ENCODE measurements at regions not wholly inside any gene's neighbourhood (a gene's known extent, or its start where the extent isn't known, plus 50 kb on each side); places are given as distances from the start of the nearest gene placed in this dataset.

DNA sequence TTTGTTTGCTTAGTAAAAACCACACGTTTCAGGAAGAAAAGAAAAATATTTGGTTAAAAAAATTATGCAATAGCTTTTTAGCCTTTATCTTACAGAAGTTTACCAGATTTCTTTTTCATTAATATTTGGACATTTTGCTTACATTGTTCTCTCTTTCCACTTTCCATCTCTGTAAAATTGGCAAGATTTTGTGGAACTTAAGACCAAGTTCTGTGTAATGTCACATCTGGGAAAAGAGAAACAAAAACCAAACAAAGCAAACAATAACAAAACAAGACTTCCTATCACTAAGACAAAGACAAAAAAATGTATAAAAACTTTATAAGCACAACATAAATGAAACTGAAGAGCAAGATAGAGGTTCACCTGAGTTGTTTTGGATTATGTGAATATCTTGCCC lies 1392.1 kb upstream of the CELF4 start:
- TF ChIP-seq, protein P1, sequence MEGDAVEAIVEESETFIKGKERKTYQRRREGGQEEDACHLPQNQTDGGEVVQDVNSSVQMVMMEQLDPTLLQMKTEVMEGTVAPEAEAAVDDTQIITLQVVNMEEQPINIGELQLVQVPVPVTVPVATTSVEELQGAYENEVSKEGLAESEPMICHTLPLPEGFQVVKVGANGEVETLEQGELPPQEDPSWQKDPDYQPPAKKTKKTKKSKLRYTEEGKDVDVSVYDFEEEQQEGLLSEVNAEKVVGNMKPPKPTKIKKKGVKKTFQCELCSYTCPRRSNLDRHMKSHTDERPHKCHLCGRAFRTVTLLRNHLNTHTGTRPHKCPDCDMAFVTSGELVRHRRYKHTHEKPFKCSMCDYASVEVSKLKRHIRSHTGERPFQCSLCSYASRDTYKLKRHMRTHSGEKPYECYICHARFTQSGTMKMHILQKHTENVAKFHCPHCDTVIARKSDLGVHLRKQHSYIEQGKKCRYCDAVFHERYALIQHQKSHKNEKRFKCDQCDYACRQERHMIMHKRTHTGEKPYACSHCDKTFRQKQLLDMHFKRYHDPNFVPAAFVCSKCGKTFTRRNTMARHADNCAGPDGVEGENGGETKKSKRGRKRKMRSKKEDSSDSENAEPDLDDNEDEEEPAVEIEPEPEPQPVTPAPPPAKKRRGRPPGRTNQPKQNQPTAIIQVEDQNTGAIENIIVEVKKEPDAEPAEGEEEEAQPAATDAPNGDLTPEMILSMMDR (IDR thresholded peaks at IDR 0.05): no peak
- TF ChIP-seq EZH2 (IDR thresholded peaks at IDR 0.05) (no peak), EZH2phosphoT487 (IDR thresholded peaks at IDR 0.05) (no peak)
